ENCODE measurements at regions not wholly inside any gene's neighbourhood (a gene's known extent, or its start where the extent isn't known, plus 50 kb on each side); places are given as distances from the start of the nearest gene placed in this dataset.

DNA sequence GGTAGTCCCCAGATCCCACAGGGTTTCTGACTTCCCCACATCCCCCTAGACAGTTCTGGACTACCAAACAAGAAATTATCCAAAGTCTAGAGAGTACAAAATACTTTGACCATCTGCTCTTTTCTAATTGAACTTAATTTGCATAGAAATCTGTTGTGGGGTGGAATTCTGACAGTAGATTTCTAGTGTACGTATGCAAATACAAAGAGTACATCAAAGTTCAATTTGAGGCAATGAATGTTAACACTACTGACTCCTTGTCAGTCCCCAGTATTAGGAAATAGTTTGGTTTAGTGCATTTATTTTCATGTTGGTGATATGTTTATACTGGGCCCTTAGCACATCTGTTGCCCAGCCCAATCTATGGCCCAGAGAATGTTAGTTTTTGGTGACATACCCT is 292.6 kb downstream of the CETN3 start:
- TF ChIP-seq, protein P1, sequence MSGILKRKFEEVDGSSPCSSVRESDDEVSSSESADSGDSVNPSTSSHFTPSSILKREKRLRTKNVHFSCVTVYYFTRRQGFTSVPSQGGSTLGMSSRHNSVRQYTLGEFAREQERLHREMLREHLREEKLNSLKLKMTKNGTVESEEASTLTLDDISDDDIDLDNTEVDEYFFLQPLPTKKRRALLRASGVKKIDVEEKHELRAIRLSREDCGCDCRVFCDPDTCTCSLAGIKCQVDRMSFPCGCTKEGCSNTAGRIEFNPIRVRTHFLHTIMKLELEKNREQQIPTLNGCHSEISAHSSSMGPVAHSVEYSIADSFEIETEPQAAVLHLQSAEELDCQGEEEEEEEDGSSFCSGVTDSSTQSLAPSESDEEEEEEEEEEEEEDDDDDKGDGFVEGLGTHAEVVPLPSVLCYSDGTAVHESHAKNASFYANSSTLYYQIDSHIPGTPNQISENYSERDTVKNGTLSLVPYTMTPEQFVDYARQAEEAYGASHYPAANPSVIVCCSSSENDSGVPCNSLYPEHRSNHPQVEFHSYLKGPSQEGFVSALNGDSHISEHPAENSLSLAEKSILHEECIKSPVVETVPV (CRISPR knock-in tag; IDR thresholded peaks at IDR 0.05): no peak
- TF ChIP-seq ZC3H10 (CRISPR knock-in tag; IDR thresholded peaks at IDR 0.05): no peak
- TF ChIP-seq PATZ1 (CRISPR knock-in tag; IDR thresholded peaks at IDR 0.05; ENCODE audit: borderline replicate concordance): no peak
- no peak for TF ChIP-seq ZNF8 (CRISPR knock-in tag; IDR thresholded peaks at IDR 0.05)
- TF ChIP-seq ESRRG (CRISPR knock-in tag; IDR thresholded peaks at IDR 0.05): no peak
- no peak for TF ChIP-seq ARNTL (CRISPR knock-in tag; IDR thresholded peaks at IDR 0.05; ENCODE audit: borderline replicate concordance, low read depth)
- no peak for TF ChIP-seq BACH2 (CRISPR knock-in tag; IDR thresholded peaks at IDR 0.05; ENCODE audit: borderline replicate concordance)
- TF ChIP-seq, protein P2, sequence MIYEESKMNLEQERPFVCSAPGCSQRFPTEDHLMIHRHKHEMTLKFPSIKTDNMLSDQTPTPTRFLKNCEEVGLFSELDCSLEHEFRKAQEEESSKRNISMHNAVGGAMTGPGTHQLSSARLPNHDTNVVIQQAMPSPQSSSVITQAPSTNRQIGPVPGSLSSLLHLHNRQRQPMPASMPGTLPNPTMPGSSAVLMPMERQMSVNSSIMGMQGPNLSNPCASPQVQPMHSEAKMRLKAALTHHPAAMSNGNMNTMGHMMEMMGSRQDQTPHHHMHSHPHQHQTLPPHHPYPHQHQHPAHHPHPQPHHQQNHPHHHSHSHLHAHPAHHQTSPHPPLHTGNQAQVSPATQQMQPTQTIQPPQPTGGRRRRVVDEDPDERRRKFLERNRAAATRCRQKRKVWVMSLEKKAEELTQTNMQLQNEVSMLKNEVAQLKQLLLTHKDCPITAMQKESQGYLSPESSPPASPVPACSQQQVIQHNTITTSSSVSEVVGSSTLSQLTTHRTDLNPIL (CRISPR knock-in tag; IDR thresholded peaks at IDR 0.05; ENCODE audit: low read depth): no peak
- TF ChIP-seq ZNF70 (CRISPR knock-in tag; IDR thresholded peaks at IDR 0.05): no peak
- no peak for TF ChIP-seq PPARA (CRISPR knock-in tag; IDR thresholded peaks at IDR 0.05; ENCODE audit: borderline replicate concordance)
- no peak for TF ChIP-seq ISL1 (CRISPR knock-in tag; IDR thresholded peaks at IDR 0.05)
- no peak for TF ChIP-seq ZFP30 (CRISPR knock-in tag; IDR thresholded peaks at IDR 0.05)
- TF ChIP-seq TOX (CRISPR knock-in tag; IDR thresholded peaks at IDR 0.05; ENCODE audit: borderline replicate concordance): no peak
- no peak for TF ChIP-seq GLIS3 (CRISPR knock-in tag; IDR thresholded peaks at IDR 0.05)
- TF ChIP-seq, protein P3, sequence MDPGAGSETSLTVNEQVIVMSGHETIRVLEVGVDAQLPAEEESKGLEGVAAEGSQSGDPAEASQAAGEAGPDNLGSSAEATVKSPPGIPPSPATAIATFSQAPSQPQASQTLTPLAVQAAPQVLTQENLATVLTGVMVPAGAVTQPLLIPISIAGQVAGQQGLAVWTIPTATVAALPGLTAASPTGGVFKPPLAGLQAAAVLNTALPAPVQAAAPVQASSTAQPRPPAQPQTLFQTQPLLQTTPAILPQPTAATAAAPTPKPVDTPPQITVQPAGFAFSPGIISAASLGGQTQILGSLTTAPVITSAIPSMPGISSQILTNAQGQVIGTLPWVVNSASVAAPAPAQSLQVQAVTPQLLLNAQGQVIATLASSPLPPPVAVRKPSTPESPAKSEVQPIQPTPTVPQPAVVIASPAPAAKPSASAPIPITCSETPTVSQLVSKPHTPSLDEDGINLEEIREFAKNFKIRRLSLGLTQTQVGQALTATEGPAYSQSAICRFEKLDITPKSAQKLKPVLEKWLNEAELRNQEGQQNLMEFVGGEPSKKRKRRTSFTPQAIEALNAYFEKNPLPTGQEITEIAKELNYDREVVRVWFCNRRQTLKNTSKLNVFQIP (CRISPR knock-in tag; IDR thresholded peaks at IDR 0.05; ENCODE audit: borderline replicate concordance, low read depth): no peak
- no peak for TF ChIP-seq TCF4 (CRISPR knock-in tag; IDR thresholded peaks at IDR 0.05; ENCODE audit: borderline replicate concordance)
- TF ChIP-seq TSHZ2 (CRISPR knock-in tag; IDR thresholded peaks at IDR 0.05): no peak
- no peak for TF ChIP-seq OSR1 (CRISPR knock-in tag; IDR thresholded peaks at IDR 0.05)
- no peak for ATAC-seq

GRCh38 chr5:90113108-90113507 is 296.4 kb downstream of the CETN3 start:
- TF ChIP-seq PATZ1 (CRISPR knock-in tag; IDR thresholded peaks at IDR 0.05; ENCODE audit: borderline replicate concordance) (no peak), BACH2 (CRISPR knock-in tag; IDR thresholded peaks at IDR 0.05; ENCODE audit: borderline replicate concordance) (no peak), SNAI2 (CRISPR knock-in tag; IDR thresholded peaks at IDR 0.05) (no peak), CSDC2 (CRISPR knock-in tag; IDR thresholded peaks at IDR 0.05) (no peak), ISL1 (CRISPR knock-in tag; IDR thresholded peaks at IDR 0.05) (no peak)
- TF ChIP-seq, protein P3 (CRISPR knock-in tag; IDR thresholded peaks at IDR 0.05; ENCODE audit: borderline replicate concordance, low read depth): no peak
- no peak for ATAC-seq
